Anterior cingulate cortex (tissue), 58 donors: ENCODE measurements at regions not wholly inside any gene's neighbourhood (a gene's known extent, or its start where the extent isn't known, plus 50 kb on each side); places are given as distances from the start of the nearest gene placed in this dataset.
"Not testable (repeated sequence)": the region's sequence is repeated elsewhere in the genome, so short reads cannot be mapped to it uniquely, and the experiment has no call there.

Experiments
- DNase-seq, 58 donors: peaks; one replicate each; lab custom pipeline; 2025; lab: John Stamatoyannopoulos, UW

GRCh38 chr9:99472240-99472915 is 250.3 kb downstream of the SEC61B start:
- no peak for DNase-seq

- no peak for DNase-seq
Measured at GRCh38 chr9:99472916-99473245, 250.8 kb downstream of the SEC61B start.

DNA sequence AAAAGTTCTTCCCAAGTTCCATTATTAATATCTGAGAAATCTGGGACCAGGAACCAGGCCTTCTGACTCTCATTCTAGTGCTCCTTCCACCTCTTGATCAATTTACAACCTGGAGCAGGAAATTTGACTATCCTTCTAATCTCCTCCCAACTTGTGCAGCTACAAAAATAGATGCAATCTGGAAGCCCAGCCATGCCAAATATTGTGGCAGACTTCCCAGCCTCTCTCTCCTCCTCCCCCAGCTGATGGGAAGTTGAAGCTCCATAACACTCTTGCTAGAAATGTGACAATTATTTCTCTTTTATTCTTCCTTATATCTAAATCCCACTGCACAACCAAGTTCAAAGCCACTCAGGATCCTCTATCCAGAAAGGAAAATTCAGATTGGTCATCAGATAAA is 252.1 kb downstream of the SEC61B start:
- DNase-seq = peak in 28 of 58 donors; percentile 3 to 64 (median 16)

- no peak for DNase-seq
Measured at GRCh38 chr9:99475401-99476065, 253.5 kb downstream of the SEC61B start.

DNA sequence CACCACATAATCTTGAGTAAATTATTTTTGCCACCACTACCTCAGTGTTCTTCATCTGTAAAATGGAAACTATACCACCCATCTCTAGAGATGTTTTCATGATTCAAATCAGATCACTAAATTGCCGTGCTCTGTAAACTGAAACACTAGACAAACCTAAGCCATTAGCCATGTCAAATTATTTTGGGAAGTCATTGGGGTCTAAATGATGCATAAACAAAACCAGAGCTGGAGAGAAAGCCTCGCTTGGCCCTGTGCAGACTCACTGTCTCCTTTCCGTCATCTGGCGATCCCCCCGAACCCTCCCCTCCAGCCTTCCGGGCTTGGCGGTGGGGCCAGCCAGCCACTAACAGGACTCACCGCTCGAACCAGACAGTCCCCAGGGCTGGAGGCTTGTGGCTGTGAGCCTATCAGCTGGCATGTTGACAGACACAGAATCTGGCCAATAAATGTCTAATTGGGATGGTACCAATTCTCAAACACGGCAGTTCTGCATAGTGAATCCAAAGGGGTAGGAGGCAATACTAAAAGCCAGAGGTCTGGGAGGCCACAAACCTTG is 256.5 kb downstream of the SEC61B start:
- DNase-seq = no peak

DNA sequence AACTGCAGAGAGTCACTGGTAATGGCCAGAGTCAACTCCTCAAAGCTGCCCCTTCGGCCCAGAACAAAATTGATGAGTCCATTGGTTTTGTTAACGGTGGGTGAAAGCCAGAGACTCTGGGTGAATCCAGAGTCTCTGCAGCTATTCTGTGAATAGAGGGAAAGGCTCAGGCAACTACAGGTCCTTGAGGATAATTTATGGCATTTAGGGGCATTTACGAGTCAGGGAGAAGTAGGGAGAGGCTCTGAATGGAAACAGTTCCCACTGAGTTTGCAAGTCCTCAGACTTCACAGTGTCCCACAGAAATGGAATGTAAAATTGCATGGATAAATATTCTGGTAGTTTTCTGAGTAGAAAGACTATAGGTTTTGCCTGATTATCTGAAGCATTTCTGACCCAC is 257.8 kb downstream of the SEC61B start:
- no peak for DNase-seq

DNA sequence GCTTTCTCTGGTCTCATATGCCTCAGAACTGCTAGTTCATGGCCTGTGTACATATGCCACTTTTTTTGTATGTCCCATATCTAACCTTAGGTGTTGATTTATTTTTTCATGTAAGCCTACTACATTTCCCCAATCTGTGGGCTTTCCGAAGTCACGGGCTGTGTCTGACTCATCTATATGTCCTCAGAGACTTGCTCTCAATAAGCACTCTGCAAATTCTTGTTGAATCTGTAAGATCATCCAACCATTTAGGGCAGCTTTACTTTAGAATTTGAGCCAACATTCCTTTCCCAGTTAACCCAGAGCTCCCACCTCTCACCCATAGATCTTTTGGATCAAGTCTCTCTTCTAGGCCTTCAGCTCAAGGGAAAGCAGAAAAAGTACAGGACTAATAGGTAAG is 263.4 kb downstream of the SEC61B start:
- no peak for DNase-seq

- no peak for DNase-seq
Measured at GRCh38 chr9:99486684-99487083, 264.6 kb downstream of the SEC61B start.

DNA sequence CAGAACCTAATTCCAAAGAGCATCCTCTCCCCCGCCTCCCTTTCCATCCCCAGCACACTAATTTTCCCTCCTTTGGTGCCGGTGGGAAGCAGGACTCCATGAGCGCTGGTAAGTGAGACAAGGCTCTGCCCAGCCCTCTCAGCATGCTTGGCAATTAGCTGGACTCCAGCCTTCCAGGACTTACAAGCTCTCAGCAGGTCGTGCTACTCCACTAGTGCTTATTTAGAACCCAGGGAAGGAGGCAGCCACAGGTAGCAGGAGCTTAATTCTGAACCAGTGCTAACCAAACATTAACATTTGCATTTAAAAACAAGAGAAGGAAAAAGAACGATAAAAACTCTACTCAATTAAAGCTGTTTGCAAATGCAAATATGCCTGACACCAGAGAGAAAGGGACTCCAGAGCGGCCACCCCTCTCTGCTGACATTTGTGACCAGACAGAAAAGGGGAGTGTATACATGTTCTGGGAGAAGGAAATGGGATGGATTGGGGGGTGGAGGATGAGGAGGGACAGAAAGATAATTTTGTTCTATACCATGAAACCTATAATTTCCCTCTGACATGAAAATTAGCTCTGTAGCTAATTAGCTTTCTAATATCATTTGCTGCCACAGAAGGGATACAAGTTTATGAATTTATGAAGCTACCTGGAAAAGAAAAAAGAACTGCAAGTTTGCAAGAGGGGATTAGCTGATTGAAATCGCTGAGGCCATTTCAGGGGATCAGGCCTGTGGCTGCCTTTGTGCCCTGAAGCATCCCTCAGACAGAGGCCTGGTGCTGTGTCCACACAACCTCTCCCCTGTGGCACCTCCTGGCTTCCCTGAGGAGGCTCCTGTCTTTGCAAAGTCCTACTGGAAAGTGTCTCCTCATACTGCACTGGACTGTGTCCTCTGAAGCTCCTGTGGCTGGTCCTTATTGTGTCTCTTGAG is 266.3 kb downstream of the SEC61B start:
- DNase-seq = no peak

DNA sequence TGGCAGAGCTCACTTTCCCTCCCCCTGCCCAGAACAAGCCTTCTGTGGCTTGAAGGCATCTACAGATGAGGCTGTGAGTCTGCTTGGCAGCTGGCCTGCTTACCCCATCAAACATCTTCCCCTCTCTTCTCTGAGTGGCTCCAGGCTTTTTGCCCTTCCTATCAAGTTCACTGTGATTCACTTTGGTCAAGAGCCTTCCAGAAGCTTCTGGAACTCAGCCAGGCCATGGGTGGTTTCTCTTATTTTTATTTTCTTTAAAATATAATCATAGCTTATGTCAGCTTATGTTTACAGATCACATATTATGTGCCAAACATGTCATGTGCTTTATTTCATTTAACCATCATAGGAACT is 267.0 kb downstream of the SEC61B start:
- no peak for DNase-seq

DNA sequence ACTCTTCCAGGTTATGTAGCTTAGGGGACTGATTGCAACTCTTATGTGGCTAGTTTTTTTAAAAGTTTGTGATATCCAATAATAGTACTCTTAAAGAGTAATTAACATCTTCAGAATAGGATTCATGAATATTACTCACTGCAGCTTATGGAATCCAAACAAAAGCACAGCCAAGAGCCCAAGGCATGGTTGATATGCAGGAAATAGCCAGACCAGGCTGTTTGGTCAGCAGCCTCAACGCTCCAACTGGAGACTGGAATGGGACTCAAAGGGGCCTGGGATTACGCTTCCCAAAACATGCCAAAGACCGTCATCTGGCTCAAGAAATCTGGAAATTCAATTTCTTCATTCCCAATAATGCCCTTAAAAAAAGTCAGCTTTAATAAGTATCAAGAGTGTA is 268.6 kb downstream of the SEC61B start:
- DNase-seq = no peak

DNA sequence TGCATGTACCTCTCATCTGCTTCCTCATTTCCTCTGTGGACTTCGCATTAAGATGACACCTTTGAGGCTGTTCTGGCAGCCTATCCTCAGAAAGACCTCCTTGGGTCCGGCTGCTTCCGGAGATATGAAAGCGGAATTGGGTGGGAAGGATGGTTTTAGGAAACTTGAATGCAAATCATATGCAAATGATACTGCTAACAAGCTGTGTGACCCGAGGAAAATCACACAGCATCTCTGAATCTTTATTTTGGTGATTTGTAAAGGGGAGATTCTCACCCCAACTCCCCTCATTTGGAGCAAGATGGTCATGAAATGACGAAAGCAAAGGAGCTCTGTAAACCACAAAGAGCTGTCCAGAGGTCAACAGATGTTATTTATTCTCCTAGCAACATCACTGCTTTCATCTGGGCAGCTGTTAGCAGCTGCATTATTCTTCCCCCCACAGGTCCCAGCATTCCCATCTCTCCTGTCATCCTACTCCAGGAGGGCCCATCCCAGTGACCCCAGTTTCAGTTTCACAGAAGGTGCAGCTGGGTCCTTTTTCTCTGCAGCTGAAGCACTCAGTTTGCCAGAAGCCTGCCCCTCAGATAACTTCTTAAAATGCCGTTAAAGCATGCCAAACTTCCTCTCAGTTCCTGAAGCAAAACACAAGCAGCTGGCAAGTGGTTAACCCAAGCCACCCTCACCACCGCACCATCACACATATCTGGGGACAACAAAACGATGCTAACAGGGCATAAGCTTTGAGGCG is 269.5 kb downstream of the SEC61B start:
- DNase-seq = no peak

DNA sequence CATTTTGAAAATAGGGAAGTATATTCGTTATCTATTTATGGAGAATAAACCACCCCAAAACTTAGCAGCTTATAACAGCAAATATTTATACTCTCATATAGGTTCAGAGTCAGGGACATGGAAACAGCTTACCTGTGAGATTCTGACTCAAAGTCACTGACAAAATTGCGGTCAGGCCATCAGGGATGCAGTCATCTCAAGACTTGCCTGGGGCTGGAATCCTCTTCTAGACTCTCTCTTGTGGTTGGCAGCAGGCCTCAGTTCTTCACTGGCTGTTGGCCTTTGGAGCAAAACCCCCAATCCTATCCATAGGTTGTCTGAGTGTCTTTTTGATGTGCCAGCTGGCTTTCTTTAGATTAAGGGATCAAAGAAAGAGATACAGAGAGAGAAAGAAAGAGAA is 275.6 kb downstream of the SEC61B start:
- no peak for DNase-seq

- not testable (repeated sequence) for DNase-seq
Measured at GRCh38 chr9:99498979-99499378, 276.9 kb downstream of the SEC61B start.

GRCh38 chr9:99505936-99506335 is 283.9 kb downstream of the SEC61B start:
- no peak for DNase-seq

GRCh38 chr9:99506747-99507348 is 284.8 kb downstream of the SEC61B start:
- no peak for DNase-seq

DNA sequence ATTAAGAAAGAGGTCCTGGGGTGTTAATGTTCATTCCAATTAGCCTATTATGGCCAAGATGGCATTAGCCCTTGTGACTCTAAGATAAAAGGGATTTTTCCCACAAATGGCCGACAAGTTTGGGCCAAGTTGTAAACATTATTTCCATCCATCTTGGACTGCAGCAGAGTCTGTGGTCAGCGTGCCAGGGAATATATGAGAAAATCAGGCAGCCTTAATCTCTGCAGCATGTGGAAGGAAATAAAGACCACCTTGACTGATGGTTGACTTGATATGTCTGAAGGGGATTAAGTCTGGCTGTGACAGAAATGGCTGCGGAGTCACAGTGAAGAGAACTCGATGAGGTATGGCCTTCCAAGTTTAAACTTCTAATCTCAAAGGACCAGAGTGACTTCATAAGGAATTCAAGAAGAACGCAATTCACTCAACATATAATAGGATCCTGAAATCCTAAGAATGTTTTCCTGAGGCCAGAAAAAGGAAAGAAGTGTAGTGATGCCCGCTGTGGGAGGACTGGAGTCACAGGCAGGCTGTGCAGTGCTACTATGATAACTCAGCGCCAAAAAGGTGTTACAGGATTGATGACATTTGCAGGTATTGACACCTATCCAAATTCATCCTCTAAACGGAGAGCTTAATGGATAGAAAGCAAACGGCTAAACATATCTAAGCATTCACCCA is 287.1 kb downstream of the SEC61B start:
- no peak for DNase-seq

DNA sequence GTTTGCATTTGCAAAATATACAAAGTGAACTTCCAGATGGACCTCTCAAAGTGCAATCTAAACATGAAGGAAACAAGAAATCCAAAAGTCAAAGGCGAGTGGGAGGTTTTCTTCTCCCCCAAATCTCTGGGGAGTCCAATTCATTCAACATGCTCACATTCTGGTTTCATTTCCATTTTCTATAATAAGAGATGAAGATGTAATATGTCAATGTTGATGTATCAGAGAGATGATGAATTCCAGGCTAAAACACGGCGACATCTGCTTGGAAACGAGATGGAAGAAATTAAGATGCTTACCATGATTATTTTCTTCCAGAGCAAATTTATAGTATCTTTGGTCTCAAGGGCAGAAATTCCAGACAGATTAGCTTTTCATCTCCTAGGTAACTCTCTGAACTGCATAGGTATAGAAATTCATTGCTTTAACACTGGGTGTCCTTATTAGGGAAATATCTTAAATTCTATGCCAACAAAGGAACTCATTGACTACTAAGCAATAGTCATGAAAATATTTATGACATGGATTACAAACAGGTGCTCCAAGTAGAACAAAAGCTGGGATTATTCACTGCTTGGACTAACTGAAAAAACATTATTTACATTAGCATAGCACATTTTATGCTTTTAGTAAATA is 287.9 kb downstream of the SEC61B start:
- no peak for DNase-seq

DNA sequence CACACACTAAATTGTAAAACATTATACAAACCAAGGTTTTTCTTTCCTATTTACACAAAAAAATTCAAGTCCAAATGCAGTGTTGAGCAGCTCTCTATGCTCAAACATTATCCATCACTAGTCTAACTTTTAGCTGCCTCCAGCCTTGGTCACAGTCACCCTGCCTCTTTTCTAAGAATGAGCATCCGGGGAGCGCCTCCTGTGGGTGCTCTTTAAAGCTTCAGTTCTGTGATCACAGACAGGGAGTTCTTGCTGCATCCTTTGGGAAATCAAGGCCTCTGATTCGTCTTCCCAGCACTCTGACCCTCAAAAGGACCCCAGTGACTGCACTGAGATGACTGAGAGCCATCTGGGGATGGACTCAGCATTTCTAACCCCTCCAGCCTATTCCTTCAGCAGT is 289.6 kb downstream of the SEC61B start:
- DNase-seq = no peak
